Neuronal stem cell (in vitro differentiated cells): ENCODE measurements at regions not wholly inside any gene's neighbourhood (a gene's known extent, or its start where the extent isn't known, plus 50 kb on each side); places are given as distances from the start of the nearest gene placed in this dataset.

Experiments used
- DNase-seq: peaks from one replicate; pipeline ENCODE4 v3.0.0-alpha.2; 2013; ENCODE audit warnings: low spot score
- H2AFZ ChIP-seq: one replicate; pipeline ENCODE4 v1.6.1; 2013; ENCODE audit warnings: mild to moderate bottlenecking, low read length, inconsistent platforms
- H2AK5ac ChIP-seq: 2 replicates; pipeline ENCODE4 v1.6.1; 2013; ENCODE audit warnings: low read depth, mild to moderate bottlenecking, inconsistent platforms, low read length, moderate library complexity, mixed read lengths
- H2BK120ac ChIP-seq: 2 replicates; pipeline ENCODE4 v1.6.1; 2013; ENCODE audit warnings: low read depth, mild to moderate bottlenecking, inconsistent platforms, low read length, moderate library complexity, mixed read lengths
- H2BK12ac ChIP-seq: one replicate; pipeline ENCODE4 v1.6.1; 2013; ENCODE audit warnings: low read length, inconsistent platforms
- H2BK15ac ChIP-seq: 2 replicates; pipeline ENCODE4 v1.6.1; 2013; ENCODE audit warnings: mild to moderate bottlenecking, low read length, inconsistent platforms, mixed read lengths
- H2BK5ac ChIP-seq: one replicate; pipeline ENCODE4 v1.6.1; 2013; ENCODE audit warnings: inconsistent platforms, mild to moderate bottlenecking, low read length, moderate library complexity
- H3K14ac ChIP-seq: one replicate; pipeline ENCODE4 v1.6.1; 2013; ENCODE audit warnings: low read length, inconsistent platforms
- H3K18ac ChIP-seq: 2 replicates; pipeline ENCODE4 v1.6.1; 2013; ENCODE audit warnings: low read length, inconsistent platforms
- H3K23ac ChIP-seq: 2 replicates; pipeline ENCODE4 v1.6.1; 2013; ENCODE audit warnings: low read depth, mild to moderate bottlenecking, mixed read lengths, low read length, inconsistent platforms; ENCODE audit not compliant: poor library complexity
- H3K27ac ChIP-seq: replicated peaks from 3 replicates; pipeline ENCODE4 v1.5.1; 2013; ENCODE audit warnings: low read length, inconsistent platforms
- H3K27me3 ChIP-seq, 3 experiments: 2 replicates each; pipeline ENCODE4 v1.6.1; 2013; ENCODE audit warnings: low read length in 3 of 3, mild to moderate bottlenecking in 2 of 3, inconsistent platforms in 1 of 3, low read depth in 1 of 3, mixed read lengths in 1 of 3, moderate library complexity in 1 of 3; ENCODE audit not compliant: control insufficient read depth in 3 of 3, insufficient read depth in 3 of 3
- H3K36me3 ChIP-seq, 2 donors: replicated peaks in 1 of 2; 2 replicates each; pipeline ENCODE4 v1.6.1; 2013; ENCODE audit warnings: low read length in 2 of 2; ENCODE audit not compliant: control insufficient read depth in 2 of 2, insufficient read depth in 2 of 2
- H3K4ac ChIP-seq: 2 replicates; pipeline ENCODE4 v1.6.1; 2013; ENCODE audit warnings: inconsistent platforms, mild to moderate bottlenecking, low read length, moderate library complexity
- H3K4me1 ChIP-seq, 2 donors: 1 replicate in 1 of 2; 2 replicates in 1 of 2; pipeline ENCODE4 v1.6.1; 2013; ENCODE audit warnings: low read length in 2 of 2, low read depth in 1 of 2; ENCODE audit not compliant: control insufficient read depth in 2 of 2, insufficient read depth in 1 of 2
- H3K4me2 ChIP-seq: one replicate; pipeline ENCODE4 v1.6.1; 2013; ENCODE audit warnings: mild to moderate bottlenecking, low read length, inconsistent platforms; ENCODE audit not compliant: insufficient read depth, poor library complexity, severe bottlenecking
- H3K4me3 ChIP-seq, 2 donors: 2 replicates each; pipeline ENCODE4 v1.5.1; 2013; ENCODE audit warnings: low read length in 2 of 2, mild to moderate bottlenecking in 2 of 2, inconsistent platforms in 1 of 2, moderate library complexity in 1 of 2
- H3K79me1 ChIP-seq: one replicate; pipeline ENCODE4 v1.6.1; 2013; ENCODE audit warnings: low read depth, mild to moderate bottlenecking, inconsistent platforms, low read length, moderate library complexity
- H3K9ac ChIP-seq: one replicate; pipeline ENCODE4 v1.6.1; 2013; ENCODE audit warnings: mild to moderate bottlenecking, low read depth, low read length, inconsistent platforms; ENCODE audit not compliant: poor library complexity
- H3K9me3 ChIP-seq, 2 donors: replicated peaks in 1 of 2; 2 replicates each; pipeline versions ENCODE3 to v1.6.1; 2013; ENCODE audit warnings: low read length in 2 of 2, mild to moderate bottlenecking in 2 of 2, inconsistent platforms in 1 of 2, low read depth in 1 of 2, mixed read lengths in 1 of 2, moderate library complexity in 1 of 2; ENCODE audit not compliant: control insufficient read depth in 2 of 2, insufficient read depth in 1 of 2
- H4K8ac ChIP-seq: one replicate; pipeline ENCODE4 v1.6.1; 2013; ENCODE audit warnings: low read depth, mild to moderate bottlenecking, inconsistent platforms, low read length, moderate library complexity
- H4K91ac ChIP-seq: one replicate; pipeline ENCODE4 v1.6.1; 2013; ENCODE audit warnings: low read length, low read depth, mild to moderate bottlenecking, inconsistent platforms; ENCODE audit not compliant: poor library complexity
- WGBS, 2 donors: extraction: QIAGEN DNeasy Blood & Tissue Kit; methylation state at CpG; one replicate each; pipeline ENCODE4 v1.1.7; 2013; ENCODE audit warnings: missing lambda C conversion rate in 2 of 2, mixed read lengths in 1 of 2; ENCODE audit not compliant: insufficient read length in 2 of 2, insufficient replicate concordance in 1 of 2; ENCODE audit errors: extremely low coverage in 2 of 2; 5-methylcytosine and 5-hydroxymethylcytosine counted together

GRCh38 chr20:52410731-52411234 is 219.2 kb upstream of the ZFP64 start:
- H3K23ac ChIP-seq = no peak overlapping the region
- no peaks in the 10 kb centered on the region for H3K79me1 ChIP-seq
- H2BK120ac ChIP-seq = no peak overlapping the region
- peaks cover 4 to 6% of the 10 kb centered on the region in 2 donors for H3K4me1 ChIP-seq
- no peak overlapping the region for H4K8ac ChIP-seq
- no peak overlapping the region for H3K18ac ChIP-seq
- no peak overlapping the region for H2BK5ac ChIP-seq
- H3K9me3 ChIP-seq = no peaks in the 10 kb centered on the region
- no CpG with 5 or more reads among the region's 11 CpGs for WGBS, 2 donors
- H3K4me3 ChIP-seq = no peak overlapping the region
- H3K27ac ChIP-seq = no peak overlapping the region
- H3K14ac ChIP-seq = no peak overlapping the region
- no peak overlapping the region for H3K4ac ChIP-seq
- no peak overlapping the region for H2AK5ac ChIP-seq
- no peak for DNase-seq
- no peak overlapping the region for H3K4me2 ChIP-seq
- no peak overlapping the region for H2AFZ ChIP-seq
- no peaks in the 10 kb centered on the region for H3K27me3 ChIP-seq
- H4K91ac ChIP-seq = no peak overlapping the region
- no peak overlapping the region for H3K9ac ChIP-seq
- H2BK12ac ChIP-seq = no peak overlapping the region
- no peak overlapping the region for H2BK15ac ChIP-seq
- H3K36me3 ChIP-seq = no peaks in the 10 kb centered on the region

- no peak overlapping the region for H4K8ac ChIP-seq
- H3K4ac ChIP-seq = no peak overlapping the region
- H3K27ac ChIP-seq = no peak overlapping the region
- no peak overlapping the region for H2AFZ ChIP-seq
- no CpG with 5 or more reads among the region's 11 CpGs for whole genome bisulfite sequencing, 2 donors
- no peaks in the 10 kb centered on the region for H3K27me3 ChIP-seq
- H3K4me3 ChIP-seq = no peak overlapping the region
- H3K14ac ChIP-seq = no peak overlapping the region
- H2BK120ac ChIP-seq = no peak overlapping the region
- peaks cover 4 to 6% of the 10 kb centered on the region in 2 donors for H3K4me1 ChIP-seq
- no peak overlapping the region for H3K4me2 ChIP-seq
- H2BK15ac ChIP-seq = no peak overlapping the region
- H3K18ac ChIP-seq = peak overlapping the region; percentile 76
- DNase-seq = no peak
- H3K79me1 ChIP-seq = no peaks in the 10 kb centered on the region
- H3K9me3 ChIP-seq = no peaks in the 10 kb centered on the region
- no peak overlapping the region for H2BK5ac ChIP-seq
- no peak overlapping the region for H2AK5ac ChIP-seq
- no peak overlapping the region for H3K9ac ChIP-seq
- H2BK12ac ChIP-seq = no peak overlapping the region
- no peak overlapping the region for H3K23ac ChIP-seq
- H3K36me3 ChIP-seq = no peaks in the 10 kb centered on the region
- no peak overlapping the region for H4K91ac ChIP-seq
These were observed 218.6 kb upstream of the ZFP64 start for GRCh38 chr20:52410182-52410647.

- H3K9me3 ChIP-seq = no peaks in the 10 kb centered on the region
- H3K27ac ChIP-seq = no peak overlapping the region
- H3K14ac ChIP-seq = no peak overlapping the region
- no peak overlapping the region for H4K91ac ChIP-seq
- no peak overlapping the region for H3K23ac ChIP-seq
- H4K8ac ChIP-seq = no peak overlapping the region
- H2BK120ac ChIP-seq = no peak overlapping the region
- no peak overlapping the region for H3K18ac ChIP-seq
- no peak overlapping the region for H3K4me3 ChIP-seq
- H3K4me2 ChIP-seq = no peak overlapping the region
- no peaks in the 10 kb centered on the region for H3K79me1 ChIP-seq
- no peak overlapping the region for H2BK5ac ChIP-seq
- no peak overlapping the region for H2BK12ac ChIP-seq
- no peak overlapping the region for H3K9ac ChIP-seq
- H3K4ac ChIP-seq = no peak overlapping the region
- no peak overlapping the region for H2BK15ac ChIP-seq
- no peak overlapping the region for H2AK5ac ChIP-seq
- H3K4me1 ChIP-seq = peaks cover 1 to 3% of the 10 kb centered on the region in 2 donors
- WGBS, 2 donors = no CpG with 5 or more reads among the region's 2 CpGs
- H3K36me3 ChIP-seq = no peaks in the 10 kb centered on the region
- H2AFZ ChIP-seq = no peak overlapping the region
- H3K27me3 ChIP-seq = peaks cover 0 to 4% (median 0%) of the 10 kb centered on the region in 3 experiments
- no peak for DNase-seq
These were observed 214.4 kb upstream of the ZFP64 start for GRCh38 chr20:52405986-52406385.

- no CpG with 5 or more reads among the region's 1 CpG for WGBS, 2 donors
These were observed 213.8 kb upstream of the ZFP64 start for GRCh38 chr20:52405417-52405816.

More at GRCh38 chr20:52405417-52405816, 213.8 kb upstream of the ZFP64 start:
- Histone ChIP-seq H3K9me3 (no peaks in the 10 kb centered on the region), H2BK12ac (no peak overlapping the region), H2BK120ac (no peak overlapping the region), H3K14ac (no peak overlapping the region), H3K9ac (no peak overlapping the region), H3K27ac (no peak overlapping the region), H2AFZ (no peak overlapping the region), H4K91ac (no peak overlapping the region), H3K36me3 (no peaks in the 10 kb centered on the region), H2AK5ac (no peak overlapping the region), H3K27me3 (peaks cover 0 to 4% (median 0%) of the 10 kb centered on the region in 3 experiments), H3K23ac (no peak overlapping the region), H3K4me3 (no peak overlapping the region), H2BK15ac (no peak overlapping the region), H3K4me2 (no peak overlapping the region), H2BK5ac (no peak overlapping the region), H3K79me1 (no peaks in the 10 kb centered on the region), H3K4ac (no peak overlapping the region), H4K8ac (no peak overlapping the region), H3K18ac (no peak overlapping the region), H3K4me1 (no peaks in the 10 kb centered on the region)
- DNase-seq = no peak
